ENCODE measurements at regions not wholly inside any gene's neighbourhood (a gene's known extent, or its start where the extent isn't known, plus 50 kb on each side); places are given as distances from the start of the nearest gene placed in this dataset.
"Not testable (repeated sequence)": the region's sequence is repeated elsewhere in the genome, so short reads cannot be mapped to it uniquely, and the experiment has no call there.

DNA sequence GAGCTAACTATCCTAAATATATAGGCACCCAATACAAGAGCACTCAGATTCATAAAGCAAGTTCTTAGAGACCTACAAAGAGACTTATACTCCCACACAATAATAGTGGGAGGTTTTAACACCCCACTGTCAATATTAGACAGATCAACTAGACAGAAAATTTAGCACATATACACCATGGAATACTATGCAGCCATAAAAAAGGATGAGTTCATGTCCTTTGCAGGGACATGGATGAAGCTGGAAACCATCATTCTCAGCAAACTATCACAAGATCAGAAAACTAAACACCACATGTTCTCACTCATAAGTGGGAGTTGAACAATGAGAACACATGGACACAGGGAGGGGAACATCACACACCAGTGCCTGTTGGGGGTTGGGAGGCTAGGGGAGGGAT lies 358.9 kb upstream of the KCND2 start:
- DNase-seq (ENCODE audit: low spot score); intact Hi-C loops (cut with DNase I): not testable (repeated sequence)

DNA sequence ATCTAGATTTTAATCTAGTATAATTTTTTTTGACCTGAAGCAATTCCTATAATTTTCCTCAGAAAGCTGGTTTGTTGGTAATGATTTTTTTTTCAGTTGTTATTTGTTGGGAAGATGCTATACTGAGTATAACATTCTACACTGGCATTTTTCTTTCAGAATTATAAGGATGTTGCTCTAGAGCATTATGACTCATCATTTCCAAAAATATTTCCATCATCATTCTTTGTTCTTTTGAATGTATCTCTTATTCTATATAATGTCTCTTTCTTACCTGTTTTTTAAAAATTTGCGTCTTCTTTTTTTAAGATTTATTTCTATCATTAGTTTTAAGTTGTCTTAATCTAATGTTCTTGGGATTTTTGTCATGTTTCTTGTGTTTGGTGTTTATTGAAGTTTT lies 356.5 kb upstream of the KCND2 start:
- intact Hi-C loops (cut with DNase I): no loop called here
- no peak for DNase-seq (ENCODE audit: low spot score)

DNA sequence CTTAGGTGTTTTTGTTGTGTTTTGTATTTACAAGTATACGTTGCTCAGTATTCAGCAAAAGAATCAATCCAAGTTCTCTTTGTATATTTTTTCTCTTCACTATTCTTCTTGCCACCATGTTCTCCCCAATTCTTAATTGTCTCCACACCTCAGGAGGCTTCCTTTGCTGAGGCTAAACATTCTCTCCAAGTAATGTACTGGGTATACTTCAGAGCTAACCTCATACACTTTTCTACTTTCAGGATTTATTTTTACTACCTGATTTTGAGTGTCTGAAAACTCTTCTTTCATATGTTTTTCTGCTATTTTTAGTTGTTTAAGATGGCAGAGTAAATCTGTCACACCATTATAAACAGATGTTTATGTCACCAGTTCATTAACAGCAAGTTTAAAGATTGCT lies 354.8 kb upstream of the KCND2 start:
- intact Hi-C loops (cut with DNase I): no loop called here
- no peak for DNase-seq (ENCODE audit: low spot score)

DNA sequence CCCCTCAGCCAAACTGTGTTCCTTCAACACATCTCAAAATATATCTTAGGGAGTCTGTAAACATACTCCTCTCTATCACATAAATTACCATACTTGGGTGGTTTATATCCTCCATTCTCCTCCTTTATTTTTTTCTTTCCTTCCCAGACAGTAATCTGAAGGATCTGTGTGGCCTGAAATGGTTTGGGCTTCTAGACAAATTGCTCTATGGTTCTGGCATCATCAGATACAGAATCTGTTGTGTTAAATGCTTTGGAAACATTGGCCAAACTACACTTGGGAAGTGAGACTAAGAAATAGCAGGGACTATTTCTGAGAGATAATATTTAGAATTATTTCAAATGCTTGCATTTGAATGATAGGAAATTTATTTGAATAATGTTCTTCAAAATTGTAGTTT lies 353.0 kb upstream of the KCND2 start:
- no peak for DNase-seq (ENCODE audit: low spot score)
- intact Hi-C loops (cut with DNase I): no loop called here

DNA sequence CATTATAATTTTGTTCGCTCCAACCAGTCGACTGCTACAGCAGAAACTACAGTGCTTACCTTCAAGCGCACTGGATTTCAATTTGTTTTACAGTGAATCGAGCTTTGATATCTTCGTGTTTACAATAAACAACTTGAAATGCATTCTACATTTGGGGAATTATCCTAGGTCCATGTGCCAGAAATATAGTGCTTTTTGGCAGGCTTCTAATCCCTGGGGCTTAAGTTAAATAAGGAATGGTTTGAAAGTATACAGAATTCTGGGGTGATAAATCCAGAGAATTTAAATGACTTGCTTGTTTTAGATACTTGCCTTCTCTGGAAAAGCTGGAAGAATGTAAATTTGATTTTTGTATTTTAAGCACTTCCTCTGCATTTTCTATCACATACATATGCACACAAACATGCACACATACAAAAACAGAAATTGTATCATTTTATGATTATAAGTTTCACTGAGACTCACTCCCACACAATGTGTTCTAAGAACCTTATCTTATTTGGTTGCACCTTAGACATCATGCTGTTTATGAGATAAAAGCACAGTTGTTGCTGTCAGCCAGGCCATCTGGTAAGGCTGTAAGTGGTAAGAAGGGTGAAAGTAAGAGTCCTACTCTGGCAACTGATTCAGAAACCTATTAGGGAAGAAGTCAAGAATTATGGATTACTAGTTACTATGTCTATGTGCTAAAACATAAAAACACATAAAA lies 347.2 kb upstream of the KCND2 start:
- intact Hi-C loops (cut with DNase I): no loop called here
- no peak for DNase-seq (ENCODE audit: low spot score)

DNA sequence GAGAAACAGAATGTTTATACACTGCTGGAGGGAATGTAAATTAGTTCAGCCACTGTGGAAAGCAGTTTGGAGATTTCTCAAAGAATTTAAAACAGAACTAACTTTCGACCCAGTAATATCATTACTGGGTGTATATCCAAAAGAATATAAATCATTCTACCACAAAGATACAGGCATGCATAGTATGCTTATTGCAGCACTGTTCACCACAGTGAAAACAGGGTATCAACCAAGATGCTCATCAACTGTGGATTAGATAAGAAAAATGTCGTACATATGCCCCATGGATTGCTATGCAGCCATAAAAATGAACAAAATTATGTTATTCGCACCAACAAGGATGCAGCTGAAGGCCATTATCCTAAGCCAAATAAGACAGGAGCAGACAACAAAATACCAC lies 343.1 kb upstream of the KCND2 start:
- intact Hi-C loops (cut with DNase I): loop anchor here in 1 of 2 donors (5.0 kb wide), 1 partner anchor 342 kb away; the partner anchor contains the start of gene KCND2
- DNase-seq (ENCODE audit: low spot score): no peak

DNA sequence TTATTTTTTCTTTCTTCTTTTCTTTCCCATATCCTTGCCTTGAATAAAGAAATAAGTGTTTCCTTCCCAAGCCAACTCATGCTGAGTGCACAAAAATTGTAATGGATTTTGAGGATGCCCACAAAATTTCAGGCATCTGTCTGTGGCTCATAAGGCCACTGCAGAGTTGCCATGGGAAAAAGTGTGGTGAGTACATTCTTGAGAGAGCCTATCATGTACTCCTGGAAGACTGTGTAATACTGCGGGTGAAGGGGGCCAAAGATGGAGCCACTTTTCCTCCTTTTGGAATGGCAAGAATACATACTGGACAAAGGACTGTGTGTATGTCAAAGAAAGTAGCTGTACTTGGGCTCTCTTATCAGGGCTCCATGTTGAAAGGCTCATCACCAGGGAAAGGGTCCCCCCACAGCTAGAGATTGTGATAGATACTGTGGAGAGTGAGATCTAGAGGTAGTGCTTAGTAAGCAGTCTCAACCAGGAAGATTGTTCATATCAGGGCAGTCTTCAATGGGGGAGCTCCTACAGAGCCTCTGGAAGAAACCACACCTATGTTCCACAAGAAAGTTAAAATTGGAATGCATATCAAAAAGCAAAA lies 341.6 kb upstream of the KCND2 start:
- no peak for DNase-seq (ENCODE audit: low spot score)
- intact Hi-C loops (cut with DNase I): loop anchor here in 1 of 2 donors (5.0 kb wide), 1 partner anchor 341 kb away; the partner anchor contains the start of gene KCND2

DNA sequence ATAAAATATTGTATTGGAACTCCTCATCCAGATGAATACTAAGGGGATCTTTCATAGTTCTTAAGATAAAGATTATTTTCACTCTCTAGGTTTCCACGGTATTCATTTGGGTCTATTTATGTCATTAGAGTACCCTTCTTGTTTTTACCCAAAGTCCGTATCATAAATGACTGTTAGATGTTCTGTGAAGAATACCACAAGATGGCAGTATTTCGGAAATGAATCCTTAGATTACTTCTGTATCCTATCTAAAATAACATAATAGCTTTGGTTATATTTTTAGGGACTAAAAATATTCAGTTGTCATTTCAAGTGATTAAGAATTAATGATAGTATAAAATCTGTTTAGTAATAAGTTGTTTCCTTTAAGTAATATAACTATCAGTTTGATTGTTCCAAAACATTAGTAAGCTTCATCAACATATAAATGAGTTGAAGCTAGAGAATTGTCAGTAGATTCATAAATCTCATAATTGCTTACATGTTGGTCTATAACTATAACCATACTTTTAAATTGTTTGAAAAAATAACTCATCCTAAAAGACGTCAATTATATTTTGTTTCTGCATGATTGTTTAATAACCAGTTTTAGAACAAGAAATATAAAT lies 337.5 kb upstream of the KCND2 start:
- DNase-seq (ENCODE audit: low spot score): no peak
- intact Hi-C loops (cut with DNase I): no loop called here

DNA sequence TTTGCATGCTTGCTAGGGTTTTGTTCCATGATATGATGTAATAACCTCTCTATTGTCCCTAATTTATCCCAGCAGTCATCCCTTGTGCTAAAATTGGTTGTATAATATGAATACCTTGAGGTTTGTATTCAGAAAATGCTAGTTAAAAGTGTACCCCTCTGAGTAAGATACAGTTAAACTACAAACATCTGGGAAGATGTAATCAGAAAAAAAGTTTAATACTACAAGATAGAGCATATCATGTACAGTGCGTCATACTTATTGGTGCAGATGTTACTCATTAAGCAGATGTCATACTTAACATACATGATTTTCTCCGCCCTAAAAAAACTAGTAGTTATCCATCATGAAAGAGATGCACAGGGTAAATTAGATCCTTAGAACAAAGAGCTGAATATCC lies 336.1 kb upstream of the KCND2 start:
- intact Hi-C loops (cut with DNase I): no loop called here
- no peak for DNase-seq (ENCODE audit: low spot score)

DNA sequence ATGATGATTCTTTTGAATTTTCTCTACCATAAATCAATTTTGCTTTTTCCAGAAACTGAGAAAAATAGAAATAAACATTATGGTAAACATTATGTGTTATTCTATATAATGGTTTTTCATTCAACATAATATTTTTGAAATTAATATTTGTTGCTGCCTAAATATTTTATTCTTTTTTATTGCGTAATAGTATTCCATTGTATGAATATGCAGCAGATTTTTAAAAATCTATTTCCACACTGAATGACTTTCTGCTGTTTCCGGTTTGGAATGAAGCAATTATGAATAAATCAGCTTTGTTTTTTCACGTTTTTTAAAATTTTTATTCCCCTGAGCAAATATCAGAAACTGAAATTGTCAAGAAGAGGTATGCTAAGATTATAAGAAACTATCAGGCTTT lies 335.2 kb upstream of the KCND2 start:
- DNase-seq (ENCODE audit: low spot score): no peak
- intact Hi-C loops (cut with DNase I): no loop called here

DNA sequence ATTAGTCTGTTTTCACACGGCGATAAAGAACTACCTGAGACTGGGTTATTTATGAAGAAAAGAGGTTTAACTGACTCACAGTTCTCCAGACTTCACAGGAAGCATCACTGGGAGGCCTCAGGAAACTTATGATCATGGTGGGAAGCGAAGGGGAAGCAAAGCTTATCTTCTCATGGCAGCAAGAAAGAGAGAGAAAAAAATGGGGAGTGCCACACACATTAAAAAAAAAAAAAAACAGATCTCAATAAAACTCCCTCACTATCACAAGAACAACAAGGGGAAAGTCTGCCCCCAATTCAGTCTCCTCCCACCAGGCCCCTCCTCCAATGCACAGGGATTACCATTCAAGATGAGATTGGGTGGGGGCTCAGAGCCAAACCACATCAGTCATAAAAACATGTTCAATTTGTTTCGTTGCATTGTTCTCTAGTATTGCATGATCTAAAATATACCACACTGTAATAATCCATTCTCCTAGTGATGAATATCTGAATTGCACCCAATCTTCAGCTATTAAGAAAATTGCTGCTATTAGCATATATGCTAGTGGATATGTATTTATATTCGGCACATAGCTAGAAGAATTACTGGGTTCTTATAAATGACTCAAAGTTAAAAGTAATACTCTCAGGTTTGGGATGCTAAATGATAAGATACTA lies 328.9 kb upstream of the KCND2 start:
- intact Hi-C loops (cut with DNase I): no loop called here
- DNase-seq (ENCODE audit: low spot score): no peak

DNA sequence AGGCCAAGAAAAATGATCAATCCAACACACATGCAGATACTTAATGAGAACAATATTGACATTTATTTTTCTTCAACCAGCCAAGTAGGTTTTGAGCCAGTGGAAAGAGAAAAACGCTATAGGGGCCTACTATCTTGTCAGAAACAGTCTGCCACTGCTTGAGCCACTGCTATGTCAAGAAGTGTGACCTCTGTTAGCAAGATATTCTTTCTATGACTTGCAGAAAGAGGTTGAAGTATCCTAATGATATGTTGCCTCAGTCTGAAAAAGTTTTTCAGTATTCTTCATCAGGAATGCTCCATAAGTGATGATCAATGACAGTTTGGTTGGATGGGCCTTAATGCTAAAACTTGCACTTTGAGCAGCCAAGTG lies 328.4 kb upstream of the KCND2 start:
- intact Hi-C loops (cut with DNase I): no loop called here
- no peak for DNase-seq (ENCODE audit: low spot score)

DNA sequence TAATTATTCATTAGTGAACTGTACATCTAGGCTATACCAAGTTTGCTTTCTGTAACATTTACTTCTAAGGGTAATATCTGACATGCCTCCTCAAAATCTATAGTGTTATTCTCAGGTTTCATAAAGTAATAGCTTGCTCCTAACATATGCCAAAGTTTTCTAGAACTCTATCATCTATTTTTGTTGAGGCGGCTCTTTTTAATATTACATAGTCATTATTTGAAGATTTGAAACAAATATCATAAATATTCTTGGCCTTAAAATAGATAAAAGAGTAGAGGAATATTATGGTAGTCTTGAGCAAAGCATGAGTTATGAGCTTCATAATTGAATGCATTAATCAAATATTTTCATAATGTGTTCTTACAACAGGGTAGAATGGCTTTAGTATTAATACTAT lies 327.2 kb upstream of the KCND2 start:
- intact Hi-C loops (cut with DNase I): no loop called here
- DNase-seq (ENCODE audit: low spot score): no peak

DNA sequence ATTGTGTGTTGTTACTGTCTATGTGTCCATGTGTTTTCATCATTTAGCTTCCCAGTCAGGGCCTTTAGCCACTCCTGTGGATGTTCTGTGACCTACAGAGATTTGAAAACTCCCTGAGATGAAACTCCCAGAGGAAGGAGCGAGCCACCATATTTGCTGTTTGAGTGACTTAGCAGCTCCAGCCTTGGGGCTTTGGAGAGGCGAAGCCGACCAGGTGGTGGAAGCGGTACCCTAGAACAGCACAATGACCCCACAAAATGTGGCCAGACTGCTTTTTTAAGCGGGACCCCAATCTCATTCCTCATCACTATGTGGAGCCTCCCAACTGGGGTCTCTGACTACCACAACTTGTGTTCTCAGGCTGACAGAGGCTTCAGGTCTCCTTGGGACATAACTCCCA lies 323.9 kb upstream of the KCND2 start:
- intact Hi-C loops (cut with DNase I): no loop called here
- DNase-seq (ENCODE audit: low spot score): no peak

DNA sequence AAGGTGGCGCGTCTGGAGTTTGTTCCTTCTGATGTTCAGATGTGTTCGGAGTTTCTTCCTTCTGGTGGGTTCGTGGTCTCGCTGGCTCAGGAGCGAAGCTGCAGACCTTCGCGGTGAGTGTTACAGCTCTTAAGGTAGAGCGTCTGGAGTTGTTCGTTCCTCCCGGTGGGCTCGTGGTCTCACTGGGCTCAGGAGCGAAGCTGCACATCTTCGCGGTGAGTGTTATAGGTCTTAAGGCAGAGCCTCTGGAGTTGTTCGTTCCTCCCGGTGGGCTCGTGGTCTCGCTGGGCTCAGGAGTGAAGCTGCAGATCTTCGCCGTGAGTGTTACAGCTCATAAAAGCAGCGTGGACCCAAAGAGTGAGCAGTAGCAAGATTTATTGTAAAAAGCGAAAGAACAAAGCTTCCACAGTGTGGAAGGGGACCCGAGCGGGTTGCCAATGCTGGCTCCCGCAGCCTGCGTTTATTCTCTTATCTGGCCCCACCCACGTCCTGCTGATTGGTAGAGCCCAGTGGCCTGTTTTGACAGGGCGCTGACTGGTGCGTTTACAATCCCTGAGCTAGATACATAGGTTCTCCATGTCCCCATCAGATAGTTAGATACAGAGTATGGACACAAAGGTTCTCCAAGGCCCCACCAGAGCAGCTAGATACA lies 322.5 kb upstream of the KCND2 start:
- DNase-seq (ENCODE audit: low spot score); intact Hi-C loops (cut with DNase I): not testable (repeated sequence)

DNA sequence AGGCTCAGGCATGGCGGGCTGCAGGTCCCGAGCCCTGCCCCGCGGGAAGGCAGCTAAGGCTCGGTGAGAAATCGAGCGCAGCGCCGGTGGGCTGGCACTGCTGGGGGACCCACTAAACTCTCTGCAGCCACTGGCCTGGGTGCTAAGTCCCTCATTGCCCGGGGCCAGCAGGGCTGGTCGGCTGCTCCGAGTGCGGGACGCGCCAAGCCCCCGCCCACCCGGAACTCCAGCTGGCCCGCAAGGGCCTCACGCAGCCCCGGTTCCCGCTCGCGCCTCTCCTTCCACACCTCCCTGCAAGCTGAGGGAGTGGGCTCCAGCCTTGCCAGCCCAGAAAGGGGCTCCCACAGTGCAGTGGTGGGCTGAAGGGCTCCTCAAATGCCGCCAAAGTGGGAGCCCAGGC lies 321.4 kb upstream of the KCND2 start:
- intact Hi-C loops (cut with DNase I): not testable (repeated sequence)

DNA sequence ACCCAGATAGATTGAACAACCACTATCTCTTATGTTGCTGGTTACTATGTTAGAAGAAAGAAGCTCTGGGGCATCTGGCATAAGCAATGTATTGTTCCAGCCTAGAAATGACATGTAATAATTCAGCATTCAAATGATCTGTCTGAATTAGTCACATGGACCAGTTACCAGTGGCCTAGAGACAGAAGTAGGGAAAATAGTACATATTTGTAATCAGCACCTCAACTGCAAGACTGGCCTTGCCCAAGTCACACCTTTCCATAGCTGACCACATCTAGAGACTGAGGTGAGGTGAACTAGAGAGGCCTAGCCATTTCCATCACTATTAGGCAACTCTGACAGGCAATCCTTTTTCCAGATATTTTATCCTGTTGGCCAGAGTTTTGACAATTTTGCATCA lies 315.6 kb upstream of the KCND2 start:
- intact Hi-C loops (cut with DNase I): no loop called here

More for the DNA sequence above, 321.4 kb upstream of the KCND2 start:
- peak; percentile 78 for DNase-seq (ENCODE audit: low spot score)

DNA sequence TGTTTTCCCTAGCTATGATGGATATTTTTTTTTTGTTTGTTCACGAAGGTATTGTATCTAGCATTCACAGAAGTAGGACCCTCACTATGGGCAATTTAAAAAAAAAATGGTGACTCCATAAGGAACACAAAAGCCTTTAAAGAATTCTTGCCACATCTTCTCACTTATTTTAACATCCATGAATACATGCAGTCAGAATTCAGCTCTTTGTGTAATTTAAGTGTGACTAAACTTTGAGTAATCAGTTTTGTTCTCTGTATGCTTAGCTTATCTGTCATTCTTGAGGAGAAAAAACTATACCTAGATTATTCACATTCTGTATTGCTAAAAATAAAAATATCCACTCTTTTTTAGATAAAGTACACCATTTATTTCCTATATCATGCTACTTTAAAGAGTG lies 313.2 kb upstream of the KCND2 start:
- intact Hi-C loops (cut with DNase I): no loop called here
- DNase-seq (ENCODE audit: low spot score): no peak

More for the DNA sequence above, 315.6 kb upstream of the KCND2 start:
- no peak for DNase-seq (ENCODE audit: low spot score)

DNA sequence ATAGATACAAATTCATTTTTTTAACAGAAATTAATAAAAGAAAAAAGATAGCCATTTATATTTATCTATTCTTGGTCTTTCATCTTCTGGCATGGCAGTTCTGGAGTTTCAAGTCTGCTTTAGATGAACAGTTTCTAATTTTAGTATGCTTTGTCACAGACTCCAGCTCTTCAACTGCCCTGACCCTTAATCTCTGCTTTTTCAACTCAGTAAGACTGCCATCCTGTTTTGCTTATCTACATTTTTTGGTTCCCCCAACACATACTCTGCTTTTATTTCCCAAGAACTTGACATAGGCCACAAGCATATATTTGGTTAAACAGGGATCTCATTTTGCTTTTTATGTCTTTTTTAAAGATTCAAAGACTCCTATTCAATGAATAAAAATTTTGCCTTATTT lies 309.3 kb upstream of the KCND2 start:
- DNase-seq (ENCODE audit: low spot score): no peak
- intact Hi-C loops (cut with DNase I): no loop called here

DNA sequence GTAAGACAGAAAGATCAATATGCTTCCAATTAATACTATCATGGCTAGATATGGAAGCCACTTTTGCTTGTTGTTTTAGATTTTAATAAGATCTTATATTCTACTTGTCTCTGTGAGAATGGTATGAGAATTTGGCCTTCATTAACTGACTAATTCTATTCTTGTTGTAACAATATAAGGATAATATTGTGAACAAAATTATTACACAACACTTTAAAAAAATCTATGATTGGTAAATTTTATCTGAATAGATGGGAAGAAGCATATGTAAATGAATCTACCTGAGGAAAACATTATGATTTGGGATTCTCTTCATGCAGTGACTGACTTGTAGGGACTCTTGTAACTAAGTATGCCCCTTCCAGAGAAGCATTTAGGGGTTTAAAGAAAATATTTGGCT lies 308.9 kb upstream of the KCND2 start:
- no peak for DNase-seq (ENCODE audit: low spot score)
- intact Hi-C loops (cut with DNase I): no loop called here
